Transverse colon (tissue), 4 donors: ENCODE measurements at regions not wholly inside any gene's neighbourhood (a gene's known extent, or its start where the extent isn't known, plus 50 kb on each side); places are given as distances from the start of the nearest gene placed in this dataset.
"Not testable (repeated sequence)": the region's sequence is repeated elsewhere in the genome, so short reads cannot be mapped to it uniquely, and the experiment has no call there.

Experiments used
- DNase-seq: peaks from one replicate; pipeline ENCODE4 v3.0.0-alpha.2; 2019
- H3K27ac ChIP-seq, 4 donors: fragments of 200-600 bp; sonication (generic); 2 replicates each; pipeline ENCODE4 v1.5.1; 2016 to 2018; ENCODE audit warnings: inconsistent platforms in 4 of 4
- H3K27me3 ChIP-seq: fragments of 200-600 bp; sonication (generic); 2 replicates; pipeline ENCODE4 v1.5.1; 2017; ENCODE audit warnings: inconsistent platforms
- H3K36me3 ChIP-seq, 4 donors: fragments of 200-600 bp; sonication (generic); 2 replicates each; pipeline ENCODE4 v1.5.1; 2017 to 2019; ENCODE audit warnings: inconsistent platforms in 4 of 4
- H3K4me1 ChIP-seq, 4 donors: fragments of 200-600 bp; sonication (generic); 2 replicates each; pipeline ENCODE4 v1.5.1; 2017 to 2020; ENCODE audit warnings: inconsistent platforms in 4 of 4
- H3K4me3 ChIP-seq, 4 donors: fragments of 200-600 bp; sonication (generic); 1 replicate in 1 of 4; 2 replicates in 3 of 4; pipeline versions ENCODE4 v1.5.1 to v1.6.1; 2017 to 2019; ENCODE audit warnings: inconsistent platforms in 4 of 4
- H3K9me3 ChIP-seq, 2 donors: fragments of 200-600 bp; sonication (generic); 2 replicates each; pipeline ENCODE4 v1.5.1; 2017 to 2019; ENCODE audit warnings: inconsistent platforms in 2 of 2
- EP300 ChIP-seq: sonication (generic); formaldehyde crosslinking; IDR thresholded peaks from one replicate; pipeline ENCODE4 v1.6.1; 2017; ENCODE audit warnings: antibody characterized with exemption, low read depth
- POLR2A ChIP-seq: fragments of 450-650 bp; IDR thresholded peaks from one replicate; pipeline ENCODE4 v1.6.1; 2016; ENCODE audit warnings: antibody characterized with exemption, mild to moderate bottlenecking, moderate library complexity
- POLR2AphosphoS5 ChIP-seq, 3 donors: sonication (generic); formaldehyde crosslinking; IDR thresholded peaks; one replicate each; pipeline ENCODE4 v1.6.1; 2016; ENCODE audit warnings: antibody characterized with exemption in 3 of 3
- WGBS, 2 donors: methylation state at CpG; one replicate each; pipeline ENCODE4 v1.1.5; 2018; ENCODE audit warnings: low coverage in 1 of 2; 5-methylcytosine and 5-hydroxymethylcytosine counted together
- in situ Hi-C, 4 donors: fragments of 200-750 bp; cut with MboI; loops; one replicate each; pipeline versions ENCODE4 v1.15.0 to v1.15.1; 2017; ENCODE audit warnings: low sequenced_read_pairs in 3 of 4, low pct_ligation_motif_present in 1 of 4, low pct_unique_long_range_greater_than_20kb in 1 of 4
- intact Hi-C: fragments of 100-400 bp; cut with DNase I; formaldehyde crosslinking; loops from one replicate; pipeline ENCODE4 v1.15.1; 2023; ENCODE audit warnings: low total_unique reads
- TF ChIP-seq, protein P1 (sequence below), 5 experiments: fragments of 200-600 bp in 3 of 5; fragments of 450-650 bp in 2 of 5; sonication (generic) in 3 of 5; IDR thresholded peaks; 1 replicate in 2 of 5; 2 replicates in 3 of 5; pipeline ENCODE4 v1.5.1; 2016 to 2017; ENCODE audit warnings: antibody characterized with exemption in 5 of 5, inconsistent platforms in 3 of 5, mild to moderate bottlenecking in 2 of 5, moderate library complexity in 1 of 5

DNA sequence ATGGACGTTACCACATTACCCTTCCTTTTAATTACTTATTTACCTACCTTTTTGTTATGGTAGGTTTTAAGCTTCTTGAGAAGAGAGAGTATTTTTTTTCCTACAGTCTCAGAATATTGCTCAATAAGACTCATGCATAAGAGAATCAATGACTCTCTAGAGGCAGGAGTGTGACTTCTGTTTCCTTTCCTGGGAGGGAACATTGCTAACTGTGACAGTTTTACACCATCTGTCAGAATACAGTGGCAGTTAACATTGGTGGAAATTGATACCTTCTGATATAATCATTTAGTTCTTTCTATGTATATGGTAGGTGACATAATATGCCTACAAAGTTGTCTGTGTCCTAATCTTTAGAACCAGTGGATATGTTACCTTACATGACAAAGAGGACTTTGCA, 348.7 kb upstream of the POT1 start:
- in situ Hi-C loops: no loop called here
- Histone ChIP-seq H3K9me3 (no peaks in the 10 kb centered on the region), H3K4me1 (no peaks in the 10 kb centered on the region), H3K36me3 (no peaks in the 10 kb centered on the region), H3K27ac (no peak overlapping the region), H3K27me3 (no peaks in the 10 kb centered on the region), H3K4me3 (no peak overlapping the region)
- 33 to 40% methylated on average over 1 of the region's 1 CpG for WGBS, 2 donors
- intact Hi-C loops: no loop called here
- no peak for DNase-seq
- TF ChIP-seq POLR2AphosphoS5 (IDR thresholded peaks at IDR 0.05) (no peak), POLR2A (no peak), EP300 (no peak)
- TF ChIP-seq, protein P1, sequence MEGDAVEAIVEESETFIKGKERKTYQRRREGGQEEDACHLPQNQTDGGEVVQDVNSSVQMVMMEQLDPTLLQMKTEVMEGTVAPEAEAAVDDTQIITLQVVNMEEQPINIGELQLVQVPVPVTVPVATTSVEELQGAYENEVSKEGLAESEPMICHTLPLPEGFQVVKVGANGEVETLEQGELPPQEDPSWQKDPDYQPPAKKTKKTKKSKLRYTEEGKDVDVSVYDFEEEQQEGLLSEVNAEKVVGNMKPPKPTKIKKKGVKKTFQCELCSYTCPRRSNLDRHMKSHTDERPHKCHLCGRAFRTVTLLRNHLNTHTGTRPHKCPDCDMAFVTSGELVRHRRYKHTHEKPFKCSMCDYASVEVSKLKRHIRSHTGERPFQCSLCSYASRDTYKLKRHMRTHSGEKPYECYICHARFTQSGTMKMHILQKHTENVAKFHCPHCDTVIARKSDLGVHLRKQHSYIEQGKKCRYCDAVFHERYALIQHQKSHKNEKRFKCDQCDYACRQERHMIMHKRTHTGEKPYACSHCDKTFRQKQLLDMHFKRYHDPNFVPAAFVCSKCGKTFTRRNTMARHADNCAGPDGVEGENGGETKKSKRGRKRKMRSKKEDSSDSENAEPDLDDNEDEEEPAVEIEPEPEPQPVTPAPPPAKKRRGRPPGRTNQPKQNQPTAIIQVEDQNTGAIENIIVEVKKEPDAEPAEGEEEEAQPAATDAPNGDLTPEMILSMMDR (IDR thresholded peaks at IDR 0.05): no peak

DNA sequence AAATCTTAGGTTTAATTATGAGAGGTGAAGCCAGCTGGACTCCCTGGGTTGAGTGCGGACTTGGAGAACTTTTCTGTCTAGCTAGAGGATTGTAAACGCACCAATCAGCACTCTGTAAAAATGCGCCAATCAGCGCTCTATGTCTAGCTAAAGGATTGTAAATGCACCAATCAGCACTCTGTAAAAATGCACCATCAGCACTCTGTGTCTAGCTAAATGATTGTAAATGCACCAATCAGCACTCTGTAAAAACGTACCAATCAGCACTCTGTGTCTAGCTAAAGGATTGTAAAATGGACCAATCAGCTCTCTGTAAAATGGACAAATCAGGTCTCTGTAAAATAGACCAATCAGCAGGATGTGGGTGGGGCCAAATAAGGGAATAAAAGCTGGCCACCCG, 345.1 kb upstream of the POT1 start:
- H3K27me3 ChIP-seq, H3K4me1 ChIP-seq, in situ Hi-C loops, H3K27ac ChIP-seq, DNase-seq, intact Hi-C loops, H3K9me3 ChIP-seq, H3K4me3 ChIP-seq, H3K36me3 ChIP-seq: not testable (repeated sequence)
- WGBS, 2 donors: 86 to 95% methylated on average over 4 to 6 of the region's 6 CpGs

DNA sequence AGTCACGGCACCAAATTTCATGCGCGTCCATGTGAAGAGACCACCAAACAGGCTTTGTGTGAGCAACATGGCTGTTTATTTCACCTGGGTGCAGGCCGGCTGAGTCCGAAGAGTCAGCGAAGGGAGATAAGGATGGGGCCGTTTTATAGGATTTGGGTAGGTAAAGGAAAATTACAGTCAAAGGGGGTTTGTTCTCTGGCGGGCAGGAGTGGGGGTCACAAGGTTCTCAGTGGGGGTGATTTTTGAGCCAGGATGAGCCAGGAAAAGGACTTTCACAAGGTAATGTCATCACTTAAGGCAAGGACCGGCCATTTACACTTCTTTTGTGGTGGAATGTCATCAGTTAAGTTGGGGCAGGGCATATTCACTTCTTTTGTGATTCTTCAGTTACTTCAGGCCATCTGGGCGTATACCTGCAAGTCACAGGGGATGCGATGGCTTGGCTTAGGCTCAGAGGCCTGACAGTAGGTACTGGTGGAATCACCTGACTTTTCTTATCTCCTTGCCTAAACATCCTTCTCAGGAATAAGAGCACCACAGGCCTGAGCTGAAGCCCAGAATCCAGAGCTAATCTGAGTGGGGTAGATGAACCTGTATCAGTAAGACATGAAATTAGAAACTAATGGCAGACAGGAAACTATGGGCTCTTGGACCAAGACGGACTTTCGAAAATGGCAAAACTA, 334.7 kb upstream of the POT1 start:
- H3K27me3 ChIP-seq, H3K9me3 ChIP-seq, in situ Hi-C loops, H3K36me3 ChIP-seq, H3K4me3 ChIP-seq, DNase-seq, H3K27ac ChIP-seq, H3K4me1 ChIP-seq, intact Hi-C loops: not testable (repeated sequence)
- 90 to 95% methylated on average over 7 to 13 of the region's 13 CpGs for WGBS, 2 donors

DNA sequence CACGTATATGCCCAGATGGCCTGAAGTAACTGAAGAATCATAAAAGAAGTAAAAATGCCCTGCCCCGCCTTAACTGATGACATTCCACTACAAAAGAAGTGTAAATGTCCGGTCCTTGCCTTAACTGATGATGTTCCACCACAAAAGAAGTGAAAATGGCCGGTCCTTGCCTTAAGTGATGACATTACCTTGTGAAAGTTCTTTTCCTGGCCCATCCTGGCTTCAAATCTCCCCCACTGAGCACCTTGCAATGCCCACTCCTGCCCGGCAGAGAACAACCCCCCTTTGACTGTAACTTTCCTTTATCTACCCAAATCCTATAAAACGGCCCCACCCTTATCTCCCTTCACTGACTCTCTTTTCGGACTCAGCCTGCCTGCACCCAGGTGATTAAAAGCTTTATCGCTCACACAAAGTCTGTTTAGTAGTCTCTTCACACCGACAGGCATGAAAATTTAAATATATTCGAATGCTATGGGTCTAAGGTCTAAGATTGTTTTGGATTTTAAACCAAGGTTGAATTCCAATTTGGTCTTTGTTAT, 329.3 kb upstream of the POT1 start:
- H3K4me3 ChIP-seq, H3K27ac ChIP-seq, H3K4me1 ChIP-seq, DNase-seq, H3K36me3 ChIP-seq, H3K9me3 ChIP-seq, H3K27me3 ChIP-seq, in situ Hi-C loops, intact Hi-C loops: not testable (repeated sequence)
- 78 to 81% methylated on average over 7 to 10 of the region's 10 CpGs for WGBS, 2 donors

DNA sequence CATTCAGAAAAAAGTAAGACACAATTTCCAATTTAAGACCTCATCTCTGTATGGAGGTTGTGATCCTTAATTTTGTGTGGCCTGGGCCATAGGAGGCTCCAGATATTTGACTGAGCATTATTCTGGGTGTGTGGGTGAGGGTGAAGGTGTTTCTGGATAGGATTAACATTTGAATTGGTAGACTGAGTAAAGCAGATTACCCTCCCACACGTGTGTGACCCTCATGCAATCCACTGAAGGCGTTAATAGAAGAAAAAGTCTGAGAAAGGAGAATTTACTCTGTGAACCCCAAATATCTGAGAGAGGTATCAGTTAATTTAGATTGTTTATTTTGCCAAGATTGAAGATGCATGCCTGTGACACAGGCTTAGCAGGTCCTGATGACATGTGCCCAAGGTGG, 328.0 kb upstream of the POT1 start:
- DNase-seq: no peak
- no peak overlapping the region for H3K27ac ChIP-seq
- intact Hi-C loops: no loop called here
- H3K27me3 ChIP-seq: no peaks in the 10 kb centered on the region
- no peaks in the 10 kb centered on the region for H3K36me3 ChIP-seq
- 64% methylated on average over 2 of the region's 2 CpGs; no CpG with 5 or more reads in 1 of the 2 donors for WGBS, 2 donors
- no peaks in the 10 kb centered on the region for H3K4me1 ChIP-seq
- H3K9me3 ChIP-seq: no peaks in the 10 kb centered on the region
- in situ Hi-C loops: no loop called here
- H3K4me3 ChIP-seq: no peak overlapping the region
- TF ChIP-seq EP300 (no peak), POLR2A (no peak), POLR2AphosphoS5 (IDR thresholded peaks at IDR 0.05) (no peak)
- TF ChIP-seq, protein P1 (IDR thresholded peaks at IDR 0.05): no peak

DNA sequence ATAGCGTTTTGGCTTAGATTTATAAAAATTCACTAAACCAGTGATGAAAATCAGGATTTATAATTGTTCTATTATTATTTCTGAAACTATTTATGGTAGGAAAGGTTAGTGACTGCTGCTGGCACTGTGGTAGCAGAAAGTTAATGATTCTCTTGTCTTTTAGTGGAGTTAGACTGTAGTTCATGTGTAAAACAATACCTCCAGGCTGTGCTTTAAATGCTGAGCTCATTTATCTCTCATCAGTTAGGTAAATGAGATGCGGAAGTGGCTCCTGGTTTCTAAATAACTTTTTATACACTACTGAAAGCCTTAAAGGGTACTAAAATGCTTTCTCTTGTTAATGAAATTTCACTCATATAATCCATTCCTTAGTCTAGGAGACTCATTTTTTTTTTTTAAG, 326.8 kb upstream of the POT1 start:
- Histone ChIP-seq H3K36me3 (no peaks in the 10 kb centered on the region), H3K4me3 (no peak overlapping the region), H3K27me3 (no peaks in the 10 kb centered on the region), H3K27ac (no peak overlapping the region), H3K4me1 (no peaks in the 10 kb centered on the region), H3K9me3 (no peaks in the 10 kb centered on the region)
- WGBS, 2 donors: 40 to 46% methylated on average over 2 of the region's 2 CpGs
- no peak for TF ChIP-seq POLR2A
- TF ChIP-seq, protein P1 (IDR thresholded peaks at IDR 0.05): no peak
- TF ChIP-seq EP300: no peak
- TF ChIP-seq POLR2AphosphoS5 (IDR thresholded peaks at IDR 0.05): no peak
- in situ Hi-C loops (no loop called here), intact Hi-C loops (no loop called here)
- DNase-seq: no peak
